Kidney epithelial cell (primary cell): ENCODE measurements at regions not wholly inside any gene's neighbourhood (a gene's known extent, or its start where the extent isn't known, plus 50 kb on each side); places are given as distances from the start of the nearest gene placed in this dataset.
A peak's percentile ranks its signal among the peaks of the same experiment; 100 is the strongest.

Source experiments
- DNase-seq: peaks from one replicate; pipeline ENCODE4 v3.0.0-alpha.2; 2010; ENCODE audit warnings: low read depth
- H3K27me3 ChIP-seq: 2 replicates; pipeline ENCODE4 v1.6.0; 2011; ENCODE audit warnings: low read length; ENCODE audit not compliant: control insufficient read depth, insufficient read depth
- H3K36me3 ChIP-seq: 2 replicates; pipeline ENCODE4 v1.5.1; 2011; ENCODE audit warnings: low read length; ENCODE audit not compliant: control insufficient read depth, insufficient read depth
- H3K4me3 ChIP-seq: 2 replicates; pipeline ENCODE4 v1.5.1; 2011; ENCODE audit warnings: low read depth, mild to moderate bottlenecking, control low read depth, low read length
- TF ChIP-seq, protein P1 (sequence below): IDR thresholded peaks from 2 replicates; pipeline ENCODE4 v1.5.1; 2011; ENCODE audit warnings: mild to moderate bottlenecking, moderate library complexity, low read length, control low read depth, inconsistent platforms; ENCODE audit not compliant: insufficient read depth, poor library complexity, severe bottlenecking

DNA sequence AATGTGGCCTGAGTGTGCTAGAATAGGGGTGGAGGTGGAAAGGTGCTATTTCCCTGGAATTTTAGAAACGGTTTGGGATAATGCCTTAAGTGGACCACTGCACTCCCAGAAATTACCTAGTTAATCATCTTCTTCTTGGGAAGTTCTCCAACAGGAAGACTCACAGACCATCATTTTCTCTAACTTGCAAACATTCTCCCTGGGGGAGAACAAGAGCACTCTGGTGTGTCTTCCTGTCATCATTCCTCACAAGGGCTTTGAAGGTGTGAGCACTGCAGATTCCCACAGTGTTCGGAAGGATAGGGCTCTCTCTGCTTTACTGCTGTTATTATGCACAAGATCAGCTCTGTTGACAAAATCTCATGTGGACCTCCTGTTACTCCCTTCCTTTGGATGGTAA, 54.9 kb upstream of the TSPAN2 start:
- peak; percentile 43 for DNase-seq
- TF ChIP-seq, protein P1, sequence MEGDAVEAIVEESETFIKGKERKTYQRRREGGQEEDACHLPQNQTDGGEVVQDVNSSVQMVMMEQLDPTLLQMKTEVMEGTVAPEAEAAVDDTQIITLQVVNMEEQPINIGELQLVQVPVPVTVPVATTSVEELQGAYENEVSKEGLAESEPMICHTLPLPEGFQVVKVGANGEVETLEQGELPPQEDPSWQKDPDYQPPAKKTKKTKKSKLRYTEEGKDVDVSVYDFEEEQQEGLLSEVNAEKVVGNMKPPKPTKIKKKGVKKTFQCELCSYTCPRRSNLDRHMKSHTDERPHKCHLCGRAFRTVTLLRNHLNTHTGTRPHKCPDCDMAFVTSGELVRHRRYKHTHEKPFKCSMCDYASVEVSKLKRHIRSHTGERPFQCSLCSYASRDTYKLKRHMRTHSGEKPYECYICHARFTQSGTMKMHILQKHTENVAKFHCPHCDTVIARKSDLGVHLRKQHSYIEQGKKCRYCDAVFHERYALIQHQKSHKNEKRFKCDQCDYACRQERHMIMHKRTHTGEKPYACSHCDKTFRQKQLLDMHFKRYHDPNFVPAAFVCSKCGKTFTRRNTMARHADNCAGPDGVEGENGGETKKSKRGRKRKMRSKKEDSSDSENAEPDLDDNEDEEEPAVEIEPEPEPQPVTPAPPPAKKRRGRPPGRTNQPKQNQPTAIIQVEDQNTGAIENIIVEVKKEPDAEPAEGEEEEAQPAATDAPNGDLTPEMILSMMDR, result no peak
- no peaks in the 10 kb centered on the region for H3K36me3 ChIP-seq
- H3K27me3 ChIP-seq, result no peaks in the 10 kb centered on the region
- H3K4me3 ChIP-seq, result no peak overlapping the region

DNA sequence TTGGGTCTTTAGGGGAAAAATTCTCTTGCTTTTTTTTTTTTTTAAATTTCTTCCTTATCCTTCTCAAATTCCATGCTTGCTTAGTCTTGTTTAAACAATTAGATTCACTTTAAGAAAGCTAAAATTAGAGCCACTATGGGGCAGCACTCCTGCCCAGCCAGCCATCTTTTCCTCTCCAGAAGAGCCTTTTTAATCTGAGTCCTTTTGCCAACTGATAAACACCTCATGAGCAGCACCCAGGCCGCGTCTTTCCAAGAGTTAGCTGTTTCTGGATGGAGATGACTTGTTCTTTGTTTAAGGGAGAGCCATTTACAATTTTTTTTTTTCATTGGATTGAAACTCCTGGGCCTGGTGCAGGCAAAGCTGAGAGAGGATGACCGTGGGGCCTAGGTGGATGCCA, 53.3 kb upstream of the TSPAN2 start:
- H3K36me3 ChIP-seq, result no peaks in the 10 kb centered on the region
- H3K27me3 ChIP-seq, result no peaks in the 10 kb centered on the region
- TF ChIP-seq, protein P1, result peak; percentile 17
- no peak overlapping the region for H3K4me3 ChIP-seq
- no peak for DNase-seq

DNA sequence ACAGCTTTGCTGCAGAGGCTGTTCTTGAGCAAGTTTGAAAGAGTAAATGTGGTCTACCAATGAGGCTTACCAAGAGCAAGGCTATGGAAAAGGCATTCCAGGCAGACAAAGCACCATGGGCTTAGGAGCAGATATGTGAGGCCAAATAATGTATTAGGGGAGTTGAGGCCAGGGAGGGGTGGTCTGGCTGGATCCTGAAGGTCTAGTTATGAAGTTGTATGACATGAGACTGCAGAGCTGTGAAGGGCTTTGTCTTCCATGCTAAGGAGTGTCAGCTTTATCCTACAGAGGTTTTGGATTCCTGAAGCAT, 51.8 kb upstream of the TSPAN2 start:
- H3K36me3 ChIP-seq, result no peaks in the 10 kb centered on the region
- no peak overlapping the region for H3K4me3 ChIP-seq
- DNase-seq, result no peak
- no peaks in the 10 kb centered on the region for H3K27me3 ChIP-seq
- TF ChIP-seq, protein P1, result no peak

DNA sequence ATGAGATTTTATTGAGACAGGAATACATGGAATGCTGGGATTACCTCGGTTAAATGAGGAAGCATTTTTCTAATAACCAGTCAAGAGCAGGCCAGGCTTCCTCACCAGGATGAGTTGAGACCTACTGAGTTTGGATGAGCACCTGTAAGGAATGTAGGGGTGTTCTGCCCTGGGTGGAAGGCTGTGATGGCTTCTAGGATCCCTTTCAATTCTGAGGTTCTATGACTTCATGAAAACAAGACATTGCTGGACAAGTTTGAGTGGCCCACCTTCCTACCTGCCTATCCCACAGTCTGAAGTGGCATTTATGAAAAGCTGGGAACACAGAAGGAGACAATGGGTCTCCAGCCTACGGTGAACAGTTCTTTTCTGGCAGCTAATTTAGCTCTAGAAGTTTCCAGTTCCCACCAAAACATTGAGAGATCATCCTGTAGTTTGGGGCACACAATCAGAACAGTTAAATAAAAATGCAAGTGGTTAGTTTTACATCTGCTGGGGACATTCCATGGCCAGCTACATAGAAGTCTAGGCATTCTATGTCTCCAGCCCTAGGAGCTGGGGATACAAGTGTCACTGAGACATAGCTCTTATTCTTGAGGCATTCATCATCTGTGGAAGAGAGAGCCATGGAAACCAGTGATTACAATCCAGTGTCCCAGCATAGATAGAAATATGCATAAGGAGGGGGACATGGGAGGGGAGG, 51.3 kb upstream of the TSPAN2 start:
- H3K36me3 ChIP-seq, result no peaks in the 10 kb centered on the region
- H3K4me3 ChIP-seq, result no peak overlapping the region
- no peak for DNase-seq
- H3K27me3 ChIP-seq, result no peaks in the 10 kb centered on the region
- TF ChIP-seq, protein P1, result no peak

DNA sequence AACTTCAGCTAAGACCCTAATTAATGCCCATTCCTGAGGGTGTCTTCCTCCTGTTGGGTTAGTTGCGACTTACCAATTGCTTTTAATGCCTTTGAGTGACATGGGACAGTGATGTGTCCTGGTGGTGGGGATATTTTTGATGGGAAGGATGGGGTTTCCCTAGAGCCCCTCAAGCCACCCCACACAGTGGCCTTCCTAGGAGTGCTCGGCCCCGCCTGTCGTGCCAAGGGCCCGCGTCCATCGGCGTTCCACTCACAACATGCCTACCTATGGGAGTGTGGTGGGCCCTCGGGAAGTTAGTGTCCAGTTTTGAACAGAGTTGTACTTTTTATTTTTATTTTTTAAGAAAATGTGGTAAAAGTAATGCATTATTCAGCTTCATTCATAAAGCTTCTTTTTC, 50.1 kb upstream of the TSPAN2 start:
- no peaks in the 10 kb centered on the region for H3K27me3 ChIP-seq
- H3K36me3 ChIP-seq, result no peaks in the 10 kb centered on the region
- no peak overlapping the region for H3K4me3 ChIP-seq
- TF ChIP-seq, protein P1, result no peak
- no peak for DNase-seq
